ACC112 (cell line): ENCODE measurements at regions not wholly inside any gene's neighbourhood (a gene's known extent, or its start where the extent isn't known, plus 50 kb on each side); places are given as distances from the start of the nearest gene placed in this dataset.
"Not testable (repeated sequence)": the region's sequence is repeated elsewhere in the genome, so short reads cannot be mapped to it uniquely, and the experiment has no call there.

Experiments
- H2AFZ ChIP-seq: fragments of 200-600 bp; sonication (generic); one replicate; pipeline ENCODE4 v1.6.0; 2017; ENCODE audit warnings: antibody characterized with exemption, low read length; ENCODE audit not compliant: unreplicated experiment
- H3K27ac ChIP-seq: fragments of 200-600 bp; sonication (generic); 2 replicates; pipeline ENCODE4 v1.5.1; 2014; ENCODE audit warnings: low read depth, mild to moderate bottlenecking, antibody characterized with exemption, low read length, moderate library complexity
- H3K27me3 ChIP-seq: fragments of 200-600 bp; sonication (generic); 2 replicates; pipeline ENCODE4 v1.6.1; 2014; ENCODE audit warnings: mild to moderate bottlenecking, antibody characterized with exemption, low read length, moderate library complexity, mixed read lengths; ENCODE audit not compliant: insufficient read depth
- H3K36me3 ChIP-seq: fragments of 200-600 bp; sonication (generic); 2 replicates; pipeline ENCODE4 v1.6.1; 2016; ENCODE audit warnings: mild to moderate bottlenecking, antibody characterized with exemption, low read length, moderate library complexity, mixed read lengths; ENCODE audit not compliant: insufficient read depth
- H3K4me1 ChIP-seq: fragments of 200-600 bp; sonication (generic); one replicate; pipeline ENCODE4 v1.6.1; 2016; ENCODE audit warnings: low read length, mixed read lengths; ENCODE audit not compliant: insufficient read depth, unreplicated experiment, control insufficient read depth
- H3K4me3 ChIP-seq: fragments of 200-600 bp; sonication (generic); 2 replicates; pipeline ENCODE4 v1.5.1; 2014; ENCODE audit warnings: mild to moderate bottlenecking, low read depth, low read length
- H3K79me2 ChIP-seq: fragments of 200-600 bp; sonication (generic); one replicate; pipeline ENCODE4 v1.6.0; 2016; ENCODE audit warnings: low read length; ENCODE audit not compliant: control insufficient read depth, unreplicated experiment, insufficient read depth

GRCh38 chr22:22193923-22194322 is 50.7 kb upstream of the VPREB1 start:
- H2AFZ ChIP-seq = no peak overlapping the region
- H3K27me3 ChIP-seq = peaks cover 19% of the 10 kb centered on the region
- H3K36me3 ChIP-seq = no peaks in the 10 kb centered on the region
- H3K79me2 ChIP-seq = no peaks in the 10 kb centered on the region
- H3K27ac ChIP-seq = no peak overlapping the region
- no peaks in the 10 kb centered on the region for H3K4me1 ChIP-seq
- no peak overlapping the region for H3K4me3 ChIP-seq

GRCh38 chr22:22193462-22193861 is 51.1 kb upstream of the VPREB1 start:
- not testable (repeated sequence) for H2AFZ ChIP-seq, H3K4me1 ChIP-seq, H3K36me3 ChIP-seq, H3K79me2 ChIP-seq, H3K27ac ChIP-seq, H3K4me3 ChIP-seq
- H3K27me3 ChIP-seq = peaks cover 15% of the 10 kb centered on the region

GRCh38 chr22:22193006-22193405 is 51.6 kb upstream of the VPREB1 start:
- not testable (repeated sequence) for H3K4me1 ChIP-seq, H3K79me2 ChIP-seq, H3K36me3 ChIP-seq, H3K4me3 ChIP-seq, H2AFZ ChIP-seq, H3K27ac ChIP-seq
- peaks cover 15% of the 10 kb centered on the region for H3K27me3 ChIP-seq

- not testable (repeated sequence) for H3K79me2 ChIP-seq, H2AFZ ChIP-seq, H3K36me3 ChIP-seq, H3K4me1 ChIP-seq, H3K27ac ChIP-seq, H3K4me3 ChIP-seq
- H3K27me3 ChIP-seq = peaks cover 22% of the 10 kb centered on the region
Observed at GRCh38 chr22:22189796-22190195, 54.8 kb upstream of the VPREB1 start.

- not testable (repeated sequence) for H3K4me1 ChIP-seq, H2AFZ ChIP-seq, H3K27ac ChIP-seq, H3K79me2 ChIP-seq, H3K4me3 ChIP-seq, H3K36me3 ChIP-seq
- peaks cover 39% of the 10 kb centered on the region for H3K27me3 ChIP-seq
Observed at GRCh38 chr22:22187863-22188262, 56.7 kb upstream of the VPREB1 start.

- H3K27ac ChIP-seq = no peak overlapping the region
- no peaks in the 10 kb centered on the region for H3K36me3 ChIP-seq
- H3K79me2 ChIP-seq = no peaks in the 10 kb centered on the region
- peaks cover 43% of the 10 kb centered on the region for H3K27me3 ChIP-seq
- no peak overlapping the region for H2AFZ ChIP-seq
- H3K4me3 ChIP-seq = no peak overlapping the region
- H3K4me1 ChIP-seq = no peaks in the 10 kb centered on the region
Observed at GRCh38 chr22:22187299-22187698, 57.3 kb upstream of the VPREB1 start.

GRCh38 chr22:22185844-22186499 is 58.6 kb upstream of the VPREB1 start:
- Histone ChIP-seq H3K4me3 (no peak overlapping the region), H3K36me3 (no peaks in the 10 kb centered on the region), H3K27ac (no peak overlapping the region), H3K79me2 (no peaks in the 10 kb centered on the region), H2AFZ (no peak overlapping the region), H3K4me1 (no peaks in the 10 kb centered on the region), H3K27me3 (peaks cover 50% of the 10 kb centered on the region)

DNA sequence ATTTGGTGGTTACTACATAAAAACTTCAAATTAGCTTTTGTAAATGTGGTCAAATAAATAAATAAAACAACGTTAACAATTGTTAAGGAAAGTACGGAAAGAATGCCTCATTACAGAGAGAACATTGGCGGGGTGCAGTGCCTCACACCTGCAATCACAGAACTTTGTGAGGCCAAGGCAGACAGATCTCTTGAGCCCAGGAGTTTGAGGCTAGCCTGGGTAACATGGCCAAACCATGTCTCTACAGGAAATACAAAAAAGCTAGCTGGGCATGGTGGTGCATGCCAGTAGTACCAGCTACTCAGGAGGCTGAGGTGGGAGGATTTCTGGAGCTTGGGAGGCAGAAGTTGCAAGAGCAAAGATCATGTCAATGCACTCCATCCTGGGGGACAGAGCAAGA is 59.4 kb upstream of the VPREB1 start:
- H2AFZ ChIP-seq = no peak overlapping the region
- H3K79me2 ChIP-seq = no peaks in the 10 kb centered on the region
- H3K27me3 ChIP-seq = peaks cover 51% of the 10 kb centered on the region
- H3K4me3 ChIP-seq = no peak overlapping the region
- H3K4me1 ChIP-seq = no peaks in the 10 kb centered on the region
- H3K36me3 ChIP-seq = no peaks in the 10 kb centered on the region
- H3K27ac ChIP-seq = no peak overlapping the region

- H3K36me3 ChIP-seq = no peaks in the 10 kb centered on the region
- H3K79me2 ChIP-seq = no peaks in the 10 kb centered on the region
- no peak overlapping the region for H3K4me3 ChIP-seq
- no peak overlapping the region for H2AFZ ChIP-seq
- H3K4me1 ChIP-seq = no peaks in the 10 kb centered on the region
- H3K27me3 ChIP-seq = peaks cover 60% of the 10 kb centered on the region
- no peak overlapping the region for H3K27ac ChIP-seq
Observed at GRCh38 chr22:22184277-22184807, 60.2 kb upstream of the VPREB1 start.

DNA sequence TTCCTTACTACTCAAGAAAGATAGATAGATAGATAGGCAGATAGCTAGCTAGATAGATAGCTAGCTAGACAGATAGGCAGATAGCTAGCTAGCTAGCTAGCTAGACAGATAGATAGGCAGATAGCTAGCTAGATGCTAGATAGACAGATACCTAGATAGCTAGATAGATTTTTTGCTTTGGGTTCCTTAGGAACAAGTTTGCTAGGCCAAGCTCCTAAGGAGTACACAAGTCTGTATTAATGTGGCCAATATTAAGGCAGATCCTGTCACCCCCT is 61.7 kb upstream of the VPREB1 start:
- Histone ChIP-seq H3K4me3 (no peak overlapping the region), H3K27me3 (peaks cover 64% of the 10 kb centered on the region), H3K79me2 (no peaks in the 10 kb centered on the region), H3K4me1 (no peaks in the 10 kb centered on the region), H3K36me3 (no peaks in the 10 kb centered on the region), H3K27ac (no peak overlapping the region), H2AFZ (no peak overlapping the region)

DNA sequence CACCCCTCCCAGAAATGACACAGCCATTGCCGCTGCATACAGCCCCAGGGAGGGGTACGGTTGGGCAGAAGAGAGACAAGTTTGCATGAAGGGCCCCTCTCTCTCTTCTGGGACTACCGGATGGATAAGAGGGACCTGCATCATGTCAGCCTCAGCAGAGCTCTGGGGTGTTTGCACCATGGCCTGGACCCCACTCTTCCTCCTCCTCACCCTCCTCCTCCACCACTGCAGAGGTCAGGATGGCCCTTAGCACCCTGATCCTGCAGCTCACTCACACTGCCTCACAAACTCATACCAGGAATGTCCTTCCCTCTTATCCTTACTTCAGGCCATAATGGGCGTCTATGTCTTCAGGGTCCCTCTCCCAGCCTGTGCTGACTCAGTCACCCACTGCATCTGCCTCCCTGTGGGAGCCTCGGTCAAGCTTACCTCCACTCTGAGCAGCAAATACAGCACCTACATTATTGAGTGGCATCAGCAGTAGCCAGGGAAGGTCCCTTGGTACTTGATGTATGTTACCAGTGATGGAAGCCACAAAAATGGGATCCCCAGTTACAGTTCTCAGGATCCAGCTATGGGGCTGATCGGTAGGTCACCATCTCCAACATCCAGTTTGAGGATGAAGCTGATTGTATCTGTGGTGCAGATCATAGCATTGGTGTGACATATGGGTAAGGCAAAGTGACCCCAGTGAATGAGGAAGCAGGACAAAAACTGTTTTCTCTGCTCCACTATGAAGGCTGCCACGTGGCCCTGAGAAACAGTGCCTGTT is 62.2 kb upstream of the VPREB1 start:
- H2AFZ ChIP-seq = no peak overlapping the region
- peaks cover 64% of the 10 kb centered on the region for H3K27me3 ChIP-seq
- H3K27ac ChIP-seq = no peak overlapping the region

More for the DNA sequence above, 62.2 kb upstream of the VPREB1 start:
- no peak overlapping the region for H3K4me3 ChIP-seq
- H3K4me1 ChIP-seq = no peaks in the 10 kb centered on the region
- H3K36me3 ChIP-seq = no peaks in the 10 kb centered on the region
- H3K79me2 ChIP-seq = no peaks in the 10 kb centered on the region
